Retinal pigment epithelial cell (primary cell): ENCODE measurements at regions not wholly inside any gene's neighbourhood (a gene's known extent, or its start where the extent isn't known, plus 50 kb on each side); places are given as distances from the start of the nearest gene placed in this dataset.

Experiments
- DNase-seq: peaks from one replicate; pipeline ENCODE4 v3.0.0-alpha.2; 2010; ENCODE audit warnings: low read depth
- H3K4me3 ChIP-seq: 2 replicates; pipeline ENCODE4 v1.5.1; 2011; ENCODE audit warnings: mild to moderate bottlenecking, low read length, control low read depth, moderate library complexity
- TF ChIP-seq, protein P1 (sequence below): conservative IDR thresholded peaks from 2 replicates; pipeline ENCODE4 v1.5.1; 2011; ENCODE audit warnings: low read depth, low read length, control low read depth, inconsistent platforms

DNA sequence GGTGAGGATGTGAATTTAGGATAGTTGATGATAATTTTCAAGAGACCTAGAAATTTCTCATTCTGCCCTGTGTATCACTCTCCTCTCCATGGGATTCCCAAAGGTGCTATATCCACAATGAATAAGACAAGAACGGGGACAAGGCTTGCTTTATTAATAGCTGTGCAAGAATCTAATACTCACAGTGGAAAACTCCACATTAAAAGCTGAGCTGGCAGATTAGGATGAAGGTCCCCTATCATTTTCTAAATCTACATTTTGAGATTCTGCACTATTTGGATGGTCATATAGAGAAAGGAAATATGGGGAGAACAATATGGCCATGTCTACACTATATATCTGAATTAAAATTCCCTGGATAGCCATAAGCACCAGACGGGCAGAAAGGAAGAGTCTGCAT lies 411.0 kb upstream of the TGFBR2 start:
- no peak for DNase-seq
- TF ChIP-seq, protein P1, sequence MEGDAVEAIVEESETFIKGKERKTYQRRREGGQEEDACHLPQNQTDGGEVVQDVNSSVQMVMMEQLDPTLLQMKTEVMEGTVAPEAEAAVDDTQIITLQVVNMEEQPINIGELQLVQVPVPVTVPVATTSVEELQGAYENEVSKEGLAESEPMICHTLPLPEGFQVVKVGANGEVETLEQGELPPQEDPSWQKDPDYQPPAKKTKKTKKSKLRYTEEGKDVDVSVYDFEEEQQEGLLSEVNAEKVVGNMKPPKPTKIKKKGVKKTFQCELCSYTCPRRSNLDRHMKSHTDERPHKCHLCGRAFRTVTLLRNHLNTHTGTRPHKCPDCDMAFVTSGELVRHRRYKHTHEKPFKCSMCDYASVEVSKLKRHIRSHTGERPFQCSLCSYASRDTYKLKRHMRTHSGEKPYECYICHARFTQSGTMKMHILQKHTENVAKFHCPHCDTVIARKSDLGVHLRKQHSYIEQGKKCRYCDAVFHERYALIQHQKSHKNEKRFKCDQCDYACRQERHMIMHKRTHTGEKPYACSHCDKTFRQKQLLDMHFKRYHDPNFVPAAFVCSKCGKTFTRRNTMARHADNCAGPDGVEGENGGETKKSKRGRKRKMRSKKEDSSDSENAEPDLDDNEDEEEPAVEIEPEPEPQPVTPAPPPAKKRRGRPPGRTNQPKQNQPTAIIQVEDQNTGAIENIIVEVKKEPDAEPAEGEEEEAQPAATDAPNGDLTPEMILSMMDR = no peak
- no peak overlapping the region for H3K4me3 ChIP-seq

DNA sequence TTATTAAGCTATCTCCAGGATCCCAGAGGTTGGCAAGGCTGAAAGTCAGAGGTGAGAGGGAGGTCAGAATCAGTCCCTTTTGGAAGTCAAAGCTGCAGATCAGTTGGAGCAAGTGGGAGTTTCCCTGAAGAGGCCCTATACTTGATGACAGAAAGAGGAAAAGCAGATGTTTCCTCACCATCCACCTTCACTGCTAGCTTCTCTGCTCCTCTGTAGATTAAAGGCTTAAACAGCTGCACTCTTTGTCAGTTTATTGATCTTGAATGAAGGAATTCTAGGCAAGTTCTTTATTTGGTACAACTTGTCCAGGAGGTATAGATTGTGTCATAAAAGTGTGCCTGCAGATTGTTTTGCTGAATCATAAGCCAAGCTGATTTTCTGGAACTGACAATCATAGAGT lies 408.2 kb upstream of the TGFBR2 start:
- no peak overlapping the region for H3K4me3 ChIP-seq
- no peak for DNase-seq
- TF ChIP-seq, protein P1 = no peak

DNA sequence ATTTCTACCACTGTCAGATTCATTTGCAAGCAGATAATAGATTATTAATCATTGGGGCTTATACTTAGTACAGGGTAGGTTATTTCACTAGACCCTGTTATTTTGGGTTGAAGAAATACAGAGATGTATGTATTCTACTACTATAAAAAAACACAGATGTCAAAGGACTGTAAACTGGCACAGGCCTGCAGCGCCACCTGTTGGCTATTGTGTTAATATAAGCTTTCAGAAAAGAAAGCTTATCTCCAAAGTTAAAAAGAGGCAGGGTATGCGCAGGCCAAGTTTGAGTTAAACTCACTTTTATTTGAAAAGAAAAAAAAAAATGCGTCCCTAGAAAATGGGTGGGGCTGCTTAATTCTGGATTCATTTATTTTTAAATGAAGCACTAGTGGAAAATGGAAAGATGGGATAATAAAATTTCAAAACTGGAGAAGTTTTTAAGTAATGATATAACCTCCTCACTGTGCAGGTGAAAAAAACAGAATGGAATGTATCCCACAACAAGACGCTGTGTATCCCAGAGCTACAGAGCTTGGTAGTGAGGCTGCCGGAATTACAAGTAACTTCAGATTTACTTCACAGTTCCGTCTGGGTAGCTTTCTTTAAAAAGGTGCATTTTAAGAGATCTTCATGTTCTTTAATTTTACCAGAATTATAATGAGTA lies 407.2 kb upstream of the TGFBR2 start:
- DNase-seq = peak; percentile 10

DNA sequence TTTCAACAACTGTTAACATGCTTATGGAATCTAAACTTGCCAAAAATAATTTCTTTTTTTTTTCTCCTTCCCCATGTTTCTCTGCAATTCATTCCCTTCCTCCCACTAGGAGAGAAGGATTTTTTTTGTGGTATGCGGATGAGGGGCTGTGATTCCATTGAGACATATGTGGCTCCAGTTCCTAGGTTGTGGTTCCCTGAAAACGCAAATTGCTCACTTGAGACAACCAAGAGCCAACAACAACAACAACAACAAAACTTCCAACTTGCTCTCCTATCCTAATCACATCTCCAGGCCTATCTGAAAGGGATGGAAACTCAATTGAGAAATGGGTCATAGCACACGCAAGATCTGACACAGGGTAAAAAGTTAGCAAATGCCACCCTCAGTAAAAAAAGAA lies 406.5 kb upstream of the TGFBR2 start:
- H3K4me3 ChIP-seq = no peak overlapping the region
- TF ChIP-seq, protein P1 = no peak
- DNase-seq = no peak

More for the DNA sequence above, 407.2 kb upstream of the TGFBR2 start:
- H3K4me3 ChIP-seq = no peak overlapping the region
- TF ChIP-seq, protein P1 = peak; percentile 69

DNA sequence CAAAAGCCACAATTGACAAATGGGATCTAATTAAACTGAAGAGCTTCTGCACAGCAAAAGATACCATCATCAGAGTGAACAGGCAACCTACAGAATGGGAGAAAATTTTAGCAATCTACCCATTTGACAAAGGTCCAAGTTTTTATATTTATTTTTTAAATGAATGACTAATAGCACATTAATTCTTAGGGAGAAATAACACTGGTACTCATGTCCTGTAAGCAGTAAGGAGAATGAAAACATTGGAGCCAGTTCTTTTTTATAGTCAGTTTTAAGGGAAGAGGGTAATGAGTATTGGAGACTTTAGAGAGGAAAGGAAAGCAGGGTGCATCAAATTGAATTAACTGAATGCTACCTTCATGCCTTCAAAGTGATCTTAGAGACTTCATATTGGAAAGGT lies 404.7 kb upstream of the TGFBR2 start:
- TF ChIP-seq, protein P1 = no peak
- no peak for DNase-seq
- H3K4me3 ChIP-seq = no peak overlapping the region

DNA sequence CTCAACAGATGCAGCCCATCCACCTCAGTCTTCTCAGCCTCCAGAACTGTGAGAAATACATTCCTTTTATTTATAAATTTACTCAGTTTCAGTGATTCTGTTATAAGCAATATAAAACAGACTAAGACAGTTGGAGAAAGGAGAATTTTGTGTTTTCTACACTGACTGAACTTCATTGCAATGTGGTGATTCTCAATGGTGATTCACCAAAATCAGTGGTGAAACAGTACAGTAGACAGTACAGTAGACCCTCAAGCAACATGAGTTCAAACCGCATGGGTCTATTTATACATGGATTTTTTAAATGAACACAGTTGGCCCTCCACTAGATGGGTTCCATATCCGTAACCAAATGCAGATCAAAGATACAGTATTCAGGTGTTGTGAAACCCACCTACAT lies 403.1 kb upstream of the TGFBR2 start:
- TF ChIP-seq, protein P1 = no peak
- DNase-seq = no peak
- no peak overlapping the region for H3K4me3 ChIP-seq

DNA sequence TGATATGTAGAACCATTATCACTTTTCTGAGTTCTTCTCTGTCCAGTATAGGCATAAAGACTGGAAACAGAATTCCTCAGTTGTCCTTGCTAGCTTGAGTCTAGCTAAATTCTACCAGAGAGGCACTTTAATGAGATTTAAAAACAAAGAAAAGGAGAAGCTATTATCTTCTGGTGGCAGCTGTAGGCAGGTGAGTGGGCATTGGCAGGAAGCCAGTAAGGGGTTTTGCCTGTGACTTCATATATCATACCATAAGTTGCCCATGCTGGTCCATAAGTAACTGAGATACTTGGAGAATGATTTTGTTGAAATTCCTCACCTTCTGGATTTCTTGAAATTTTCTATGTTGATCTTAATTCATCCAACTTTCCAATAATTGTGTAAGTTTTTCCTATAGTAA lies 402.3 kb upstream of the TGFBR2 start:
- TF ChIP-seq, protein P1 = no peak
- no peak overlapping the region for H3K4me3 ChIP-seq
- no peak for DNase-seq
